WTC11 (cell line): ENCODE measurements at regions not wholly inside any gene's neighbourhood (a gene's known extent, or its start where the extent isn't known, plus 50 kb on each side); places are given as distances from the start of the nearest gene placed in this dataset.
"Not testable (repeated sequence)": the region's sequence is repeated elsewhere in the genome, so short reads cannot be mapped to it uniquely, and the experiment has no call there.

ENCODE experiments used
- ARID4B ChIP-seq: sonication (generic); formaldehyde crosslinking; IDR thresholded peaks from 2 replicates; pipeline ENCODE4 v1.8.0; 2023; ENCODE audit warnings: missing genetic modification reagents, mild to moderate bottlenecking, borderline replicate concordance
- ATF1 ChIP-seq: sonication (generic); formaldehyde crosslinking; IDR thresholded peaks from 2 replicates; pipeline ENCODE4 v1.8.1; 2023; ENCODE audit warnings: mild to moderate bottlenecking, moderate library complexity, missing genetic modification reagents
- CTCF ChIP-seq: fragments of 200-600 bp; IDR thresholded peaks from 2 replicates; pipeline ENCODE4 v1.8.0; 2022; ENCODE audit warnings: antibody characterized with exemption
- ESRRA ChIP-seq: sonication (generic); formaldehyde crosslinking; IDR thresholded peaks from 2 replicates; pipeline ENCODE4 v1.8.1; 2022; ENCODE audit warnings: mild to moderate bottlenecking, missing genetic modification reagents, borderline replicate concordance
- FOXP1 ChIP-seq: sonication (generic); formaldehyde crosslinking; IDR thresholded peaks from 2 replicates; pipeline ENCODE4 v1.8.0; 2022; ENCODE audit warnings: missing genetic modification reagents, mild to moderate bottlenecking, moderate library complexity, borderline replicate concordance
- GTF2I ChIP-seq: fragments of 250-450 bp; sonication (Bioruptor Pico); conservative IDR thresholded peaks from 2 replicates; pipeline ENCODE4 v1.4.0; 2021; ENCODE audit warnings: mild to moderate bottlenecking
- HMGXB4 ChIP-seq: sonication (generic); formaldehyde crosslinking; IDR thresholded peaks from 2 replicates; pipeline ENCODE4 v1.8.1; 2023; ENCODE audit warnings: mild to moderate bottlenecking, moderate library complexity, missing genetic modification reagents
- NR3C1 ChIP-seq: sonication (generic); formaldehyde crosslinking; conservative IDR thresholded peaks from 2 replicates; pipeline ENCODE4 v1.8.1; 2023; ENCODE audit warnings: low read depth, mild to moderate bottlenecking, missing genetic modification reagents
- SP1 ChIP-seq: sonication (generic); formaldehyde crosslinking; conservative IDR thresholded peaks from 2 replicates; pipeline ENCODE4 v1.8.1; 2022; ENCODE audit warnings: missing genetic modification reagents
- ZMAT4 ChIP-seq: fragments of 250-450 bp; sonication (Bioruptor Pico); IDR thresholded peaks from 2 replicates; pipeline ENCODE4 v1.9.0; 2021; ENCODE audit warnings: mild to moderate bottlenecking
- ZNF121 ChIP-seq: sonication (generic); formaldehyde crosslinking; IDR thresholded peaks from 2 replicates; pipeline ENCODE4 v1.8.0; 2023; ENCODE audit warnings: missing genetic modification reagents
- ZNF232 ChIP-seq: sonication (generic); formaldehyde crosslinking; IDR thresholded peaks from 2 replicates; pipeline ENCODE4 v1.8.0; 2022; ENCODE audit warnings: mild to moderate bottlenecking, missing genetic modification reagents
- ZNF512 ChIP-seq: sonication (generic); formaldehyde crosslinking; IDR thresholded peaks from 2 replicates; pipeline ENCODE4 v1.8.1; 2022; ENCODE audit warnings: missing genetic modification reagents, borderline replicate concordance

- not testable (repeated sequence) for TF ChIP-seq ZNF121 (CRISPR knock-in tag); FOXP1 (CRISPR knock-in tag); CTCF; ZNF232 (CRISPR knock-in tag); ZNF512 (CRISPR knock-in tag); ATF1 (CRISPR knock-in tag); NR3C1 (CRISPR knock-in tag); ZMAT4 (CRISPR knock-in tag); HMGXB4 (CRISPR knock-in tag); SP1 (CRISPR knock-in tag); ESRRA; ARID4B (CRISPR knock-in tag); GTF2I (CRISPR knock-in tag)
Observed at GRCh38 chr14:43370565-43370896, 1136.6 kb downstream of the FSCB start.
